GM18505 (cell line): ENCODE measurements at regions not wholly inside any gene's neighbourhood (a gene's known extent, or its start where the extent isn't known, plus 50 kb on each side); places are given as distances from the start of the nearest gene placed in this dataset.
"Not testable (repeated sequence)": the region's sequence is repeated elsewhere in the genome, so short reads cannot be mapped to it uniquely, and the experiment has no call there.

Source experiments
- ATAC-seq: cut with Tn5 transposase; IDR thresholded peaks from one replicate; pipeline ENCODE4 v1.9.1; 2021; ENCODE audit not compliant: unreplicated experiment
- POLR2A ChIP-seq: IDR thresholded peaks from 4 replicates; pipeline ENCODE4 v1.6.1; 2011; ENCODE audit warnings: borderline replicate concordance; ENCODE audit not compliant: insufficient read depth, insufficient read length; ENCODE audit errors: extremely low read depth

GRCh38 chr20:30811885-30812671, 445.4 kb upstream of the DEFB115 start:
- TF ChIP-seq POLR2A: no peak
- peak; percentile 74 for ATAC-seq

GRCh38 chr20:30812739-30813411, 444.6 kb upstream of the DEFB115 start:
- ATAC-seq: no peak

GRCh38 chr20:30813412-30814311, 443.8 kb upstream of the DEFB115 start:
- ATAC-seq: not testable (repeated sequence)

More at GRCh38 chr20:30812739-30813411, 444.6 kb upstream of the DEFB115 start:
- no peak for TF ChIP-seq POLR2A

GRCh38 chr20:30814312-30814639, 443.2 kb upstream of the DEFB115 start:
- not testable (repeated sequence) for ATAC-seq

- ATAC-seq: not testable (repeated sequence)
Observed at GRCh38 chr20:30815027-30815576, 442.4 kb upstream of the DEFB115 start.

- no peak for TF ChIP-seq POLR2A
- no peak for ATAC-seq
Observed at GRCh38 chr20:30815577-30816181, 441.8 kb upstream of the DEFB115 start.

- ATAC-seq: no peak
- no peak for TF ChIP-seq POLR2A
Observed at GRCh38 chr20:30816182-30816645, 441.2 kb upstream of the DEFB115 start.

- ATAC-seq: not testable (repeated sequence)
Observed at GRCh38 chr20:30821615-30822014, 435.8 kb upstream of the DEFB115 start.

GRCh38 chr20:30824666-30825065, 432.8 kb upstream of the DEFB115 start:
- not testable (repeated sequence) for ATAC-seq

- ATAC-seq: not testable (repeated sequence)
Observed at GRCh38 chr20:30845923-30846322, 411.5 kb upstream of the DEFB115 start.

GRCh38 chr20:30868271-30868670, 389.2 kb upstream of the DEFB115 start:
- ATAC-seq: not testable (repeated sequence)

- ATAC-seq: not testable (repeated sequence)
Observed at GRCh38 chr20:30871127-30871526, 386.3 kb upstream of the DEFB115 start.

- ATAC-seq: not testable (repeated sequence)
Observed at GRCh38 chr20:30872252-30872651, 385.2 kb upstream of the DEFB115 start.

- ATAC-seq: not testable (repeated sequence)
Observed at GRCh38 chr20:30875868-30876267, 381.6 kb upstream of the DEFB115 start.

- ATAC-seq: not testable (repeated sequence)
Observed at GRCh38 chr20:30891400-30891799, 366.1 kb upstream of the DEFB115 start.
